Stimulated activated CD4-positive, alpha-beta T cell treated with anti-CD3 and anti-CD28 coated beads, Interleukin-1b, Interleukin-23, amount 100 ng/mL, for 1 hour (primary cell): ENCODE measurements at regions not wholly inside any gene's neighbourhood (a gene's known extent, or its start where the extent isn't known, plus 50 kb on each side); places are given as distances from the start of the nearest gene placed in this dataset.

Experiments
- DNase-seq, 2 donors: peaks; one replicate each; pipeline ENCODE4 v3.0.0-alpha.2; 2020; ENCODE audit warnings: low read depth in 2 of 2

- no peak for DNase-seq
These were observed 215.2 kb downstream of the RPS24 start for GRCh38 chr10:78248651-78249464.

GRCh38 chr10:78249690-78250089 lies 216.0 kb downstream of the RPS24 start:
- no peak for DNase-seq

- no peak for DNase-seq
These were observed 216.8 kb downstream of the RPS24 start for GRCh38 chr10:78250313-78251015.

GRCh38 chr10:78251016-78251385 lies 217.3 kb downstream of the RPS24 start:
- no peak for DNase-seq

- DNase-seq, result no peak
These were observed 218.6 kb downstream of the RPS24 start for GRCh38 chr10:78252286-78252685.

GRCh38 chr10:78253063-78253853 lies 219.6 kb downstream of the RPS24 start:
- no peak for DNase-seq

- no peak for DNase-seq
These were observed 220.3 kb downstream of the RPS24 start for GRCh38 chr10:78254013-78254412.

GRCh38 chr10:78255214-78255613 lies 221.6 kb downstream of the RPS24 start:
- no peak for DNase-seq

GRCh38 chr10:78255796-78256638 lies 222.4 kb downstream of the RPS24 start:
- DNase-seq, result no peak

GRCh38 chr10:78258323-78259030 lies 224.8 kb downstream of the RPS24 start:
- DNase-seq, result no peak

- DNase-seq, result no peak
These were observed 225.7 kb downstream of the RPS24 start for GRCh38 chr10:78259391-78259790.

- no peak for DNase-seq
These were observed 226.5 kb downstream of the RPS24 start for GRCh38 chr10:78260141-78260540.

GRCh38 chr10:78260680-78261079 lies 227.0 kb downstream of the RPS24 start:
- no peak for DNase-seq

- no peak for DNase-seq
These were observed 227.6 kb downstream of the RPS24 start for GRCh38 chr10:78261291-78261690.

- no peak for DNase-seq
These were observed 229.2 kb downstream of the RPS24 start for GRCh38 chr10:78262860-78263259.

GRCh38 chr10:78263521-78263988 lies 229.9 kb downstream of the RPS24 start:
- DNase-seq, result no peak

- no peak for DNase-seq
These were observed 230.7 kb downstream of the RPS24 start for GRCh38 chr10:78264361-78264760.

- DNase-seq, result no peak
These were observed 233.2 kb downstream of the RPS24 start for GRCh38 chr10:78266741-78267469.

- DNase-seq, result no peak
These were observed 233.9 kb downstream of the RPS24 start for GRCh38 chr10:78267598-78267997.

GRCh38 chr10:78269060-78269459 lies 235.4 kb downstream of the RPS24 start:
- no peak for DNase-seq
